ENCODE measurements at regions not wholly inside any gene's neighbourhood (a gene's known extent, or its start where the extent isn't known, plus 50 kb on each side); places are given as distances from the start of the nearest gene placed in this dataset.

GRCh38 chr1:57800376-57800775 lies 376.5 kb upstream of the DAB1 start:
- H3K4me3 ChIP-seq, result no peak overlapping the region
- intact Hi-C loops (cut with DNase I), result no loop called here
- H3K27me3 ChIP-seq, result no peaks in the 10 kb centered on the region
- no peaks in the 10 kb centered on the region for H3K4me1 ChIP-seq
- DNase-seq (ENCODE audit: extremely low spot score in 2 of 2), result no peak
- no peaks in the 10 kb centered on the region for H3K9me3 ChIP-seq
- TF ChIP-seq CTCF (IDR thresholded peaks at IDR 0.05) (no peak), POLR2A (IDR thresholded peaks at IDR 0.05) (no peak), POLR2AphosphoS5 (IDR thresholded peaks at IDR 0.05; ENCODE audit: insufficient read depth in 1 of 2, low read depth in 1 of 2) (no peak)
- no peak overlapping the region for H3K27ac ChIP-seq
- no peaks in the 10 kb centered on the region for H3K36me3 ChIP-seq

GRCh38 chr1:57799490-57800115 lies 375.7 kb upstream of the DAB1 start:
- Histone ChIP-seq H3K27ac (no peak overlapping the region), H3K4me3 (no peak overlapping the region), H3K4me1 (no peaks in the 10 kb centered on the region), H3K9me3 (no peaks in the 10 kb centered on the region), H3K36me3 (no peaks in the 10 kb centered on the region), H3K27me3 (no peaks in the 10 kb centered on the region)
- TF ChIP-seq POLR2AphosphoS5 (IDR thresholded peaks at IDR 0.05; ENCODE audit: insufficient read depth in 1 of 2, low read depth in 1 of 2) (no peak), POLR2A (IDR thresholded peaks at IDR 0.05) (no peak), CTCF (IDR thresholded peaks at IDR 0.05) (no peak)
- intact Hi-C loops (cut with DNase I), result no loop called here
- DNase-seq (ENCODE audit: extremely low spot score in 2 of 2), result no peak

GRCh38 chr1:57798543-57798942 lies 374.7 kb upstream of the DAB1 start:
- Histone ChIP-seq H3K4me1 (no peaks in the 10 kb centered on the region), H3K9me3 (no peaks in the 10 kb centered on the region), H3K4me3 (no peak overlapping the region), H3K27me3 (no peaks in the 10 kb centered on the region), H3K36me3 (no peaks in the 10 kb centered on the region), H3K27ac (no peak overlapping the region)
- no peak for DNase-seq (ENCODE audit: extremely low spot score in 2 of 2)
- intact Hi-C loops (cut with DNase I), result no loop called here
- TF ChIP-seq POLR2A (IDR thresholded peaks at IDR 0.05) (no peak), POLR2AphosphoS5 (IDR thresholded peaks at IDR 0.05; ENCODE audit: insufficient read depth in 1 of 2, low read depth in 1 of 2) (no peak), CTCF (IDR thresholded peaks at IDR 0.05) (no peak)

- intact Hi-C loops (cut with DNase I), result no loop called here
- no peak for DNase-seq (ENCODE audit: extremely low spot score in 2 of 2)
These were observed 373.2 kb upstream of the DAB1 start for GRCh38 chr1:57797084-57797483.

More at GRCh38 chr1:57797084-57797483, 373.2 kb upstream of the DAB1 start:
- Histone ChIP-seq H3K4me3 (no peak overlapping the region), H3K9me3 (no peaks in the 10 kb centered on the region), H3K27me3 (no peaks in the 10 kb centered on the region), H3K4me1 (no peaks in the 10 kb centered on the region), H3K36me3 (no peaks in the 10 kb centered on the region), H3K27ac (no peak overlapping the region)
- no peak for TF ChIP-seq POLR2A (IDR thresholded peaks at IDR 0.05)
- no peak for TF ChIP-seq CTCF (IDR thresholded peaks at IDR 0.05)
- no peak for TF ChIP-seq POLR2AphosphoS5 (IDR thresholded peaks at IDR 0.05; ENCODE audit: insufficient read depth in 1 of 2, low read depth in 1 of 2)

All from vagina (tissue), 2 donors.